ENCODE measurements at regions not wholly inside any gene's neighbourhood (a gene's known extent, or its start where the extent isn't known, plus 50 kb on each side); places are given as distances from the start of the nearest gene placed in this dataset.

GRCh38 chr7:17677408-17677807, 262.9 kb downstream of the SNX13 start:
- TF ChIP-seq CTCF (IDR thresholded peaks at IDR 0.05) (no peak), POLR2A (IDR thresholded peaks at IDR 0.05) (no peak)
